ENCODE measurements at regions not wholly inside any gene's neighbourhood (a gene's known extent, or its start where the extent isn't known, plus 50 kb on each side); places are given as distances from the start of the nearest gene placed in this dataset.

GRCh38 chr5:2381070-2381469, 370.4 kb downstream of the IRX2 start:
- RAD21 ChIA-PET (ENCODE audit: low non-redundant PET in 1 of 2, low total read pairs in 2 of 2, uncharacterized antibody in 2 of 2, unreplicated experiment in 2 of 2) = no interaction called here
- no peaks in the 10 kb centered on the region for H3K36me3 ChIP-seq (ENCODE audit: control insufficient read depth in 1 of 2, insufficient read depth in 2 of 2, low read length in 2 of 2)
- no peaks in the 10 kb centered on the region for H4K20me1 ChIP-seq (ENCODE audit: insufficient read depth)
- H3K4me2 ChIP-seq (ENCODE audit: low read length) = no peak overlapping the region
- no peak overlapping the region for H2AFZ ChIP-seq (ENCODE audit: low read depth, low read length, poor library complexity, severe bottlenecking)
- no peak overlapping the region for H3K27ac ChIP-seq (ENCODE audit: low read depth, low read length)
- H3K4me1 ChIP-seq (ENCODE audit: control insufficient read depth in 1 of 2, insufficient read depth in 2 of 2, low read length in 2 of 2) = no peaks in the 10 kb centered on the region
- POLR2A ChIA-PET = no interaction called here
- no peaks in the 10 kb centered on the region for H3K27me3 ChIP-seq (ENCODE audit: insufficient read depth, low read length)
- H3K79me2 ChIP-seq (ENCODE audit: insufficient read depth, low read length) = no peaks in the 10 kb centered on the region
- H3K9ac ChIP-seq (ENCODE audit: low read length) = no peak overlapping the region
- H3K9me3 ChIP-seq (ENCODE audit: control insufficient read depth in 1 of 2, insufficient read depth in 1 of 2, low read depth in 1 of 2, low read length in 2 of 2) = peaks cover 0 to 10% of the 10 kb centered on the region in 2 experiments; a peak in 3 of 4 replicates
- intact Hi-C loops (cut with micrococcal nuclease) = no loop called here
- CTCF ChIA-PET = no interaction called here
- no peak overlapping the region for H3K4me3 ChIP-seq (replicated peaks in 1 of 2; ENCODE audit: low read depth in 1 of 2, low read length in 2 of 2)
- BruUV-seq (replicated peaks) = no TSS peak
- no peaks in the 10 kb centered on the region for H3K9me2 ChIP-seq (ENCODE audit: insufficient read depth)
- no peak for DNase-seq (ENCODE audit: low read depth, low spot score)
- no peak for ATAC-seq
- TF ChIP-seq MAX (IDR thresholded peaks at IDR 0.05) (no peak), CEBPB (IDR thresholded peaks at IDR 0.05; ENCODE audit: low read depth) (no peak), JUND (IDR thresholded peaks at IDR 0.05) (no peak), POLR2A (IDR thresholded peaks at IDR 0.05; ENCODE audit: borderline replicate concordance, extremely low read depth, insufficient read depth, insufficient read length) (no peak), EGR1 (IDR thresholded peaks at IDR 0.05; ENCODE audit: low read depth) (no peak), CBX3 (IDR thresholded peaks at IDR 0.05; ENCODE audit: low read depth) (no peak), POLR2AphosphoS5 (IDR thresholded peaks at IDR 0.05; ENCODE audit: low read depth, low read length) (no peak)

DNA sequence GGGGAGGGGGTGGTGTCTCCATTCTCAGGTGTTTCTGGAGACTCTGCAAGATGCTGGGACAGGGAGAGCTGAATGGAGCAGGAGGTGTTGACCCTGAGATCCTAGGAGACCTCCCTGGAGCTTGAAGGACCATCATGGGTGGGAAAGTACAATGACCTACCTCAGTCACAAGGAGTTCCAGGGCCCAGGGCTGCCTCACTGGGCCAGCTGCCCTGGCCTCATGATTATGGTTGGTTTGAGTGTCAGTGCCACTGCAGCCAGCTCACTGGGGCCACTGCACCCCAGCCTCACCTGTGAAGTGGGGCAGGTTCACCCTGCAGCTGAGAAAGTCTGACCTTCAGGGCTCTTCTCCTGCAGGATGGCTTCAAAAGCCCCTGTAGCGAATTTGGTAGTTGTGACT, 372.5 kb downstream of the IRX2 start:
- Histone ChIP-seq H3K4me3 (replicated peaks in 1 of 2; ENCODE audit: low read depth in 1 of 2, low read length in 2 of 2) (no peak overlapping the region), H3K36me3 (ENCODE audit: control insufficient read depth in 1 of 2, insufficient read depth in 2 of 2, low read length in 2 of 2) (no peaks in the 10 kb centered on the region), H2AFZ (ENCODE audit: low read depth, low read length, poor library complexity, severe bottlenecking) (no peak overlapping the region), H3K4me2 (ENCODE audit: low read length) (no peak overlapping the region), H3K9me3 (ENCODE audit: control insufficient read depth in 1 of 2, insufficient read depth in 1 of 2, low read depth in 1 of 2, low read length in 2 of 2) (peaks cover 0 to 12% of the 10 kb centered on the region in 2 experiments; a peak in 2 of 4 replicates), H3K27me3 (ENCODE audit: insufficient read depth, low read length) (no peaks in the 10 kb centered on the region), H3K9me2 (ENCODE audit: insufficient read depth) (no peaks in the 10 kb centered on the region), H3K9ac (ENCODE audit: low read length) (no peak overlapping the region), H3K27ac (ENCODE audit: low read depth, low read length) (no peak overlapping the region), H4K20me1 (ENCODE audit: insufficient read depth) (no peaks in the 10 kb centered on the region), H3K4me1 (ENCODE audit: control insufficient read depth in 1 of 2, insufficient read depth in 2 of 2, low read length in 2 of 2) (no peaks in the 10 kb centered on the region), H3K79me2 (ENCODE audit: insufficient read depth, low read length) (no peaks in the 10 kb centered on the region)
- CTCF ChIA-PET = no interaction called here
- RAD21 ChIA-PET (ENCODE audit: low non-redundant PET in 1 of 2, low total read pairs in 2 of 2, uncharacterized antibody in 2 of 2, unreplicated experiment in 2 of 2) = no interaction called here
- no TSS peak for BruUV-seq (replicated peaks)
- DNase-seq (ENCODE audit: low read depth, low spot score) (no peak), ATAC-seq (no peak)
- intact Hi-C loops (cut with micrococcal nuclease) = no loop called here
- POLR2A ChIA-PET = no interaction called here
- TF ChIP-seq YY1 (IDR thresholded peaks at IDR 0.05; ENCODE audit: extremely low read depth, insufficient replicate concordance, low read depth, low read length) (no peak), EZH2phosphoT487 (IDR thresholded peaks at IDR 0.05; ENCODE audit: borderline replicate concordance) (no peak), SRF (IDR thresholded peaks at IDR 0.05; ENCODE audit: low read depth) (no peak), CBX3 (IDR thresholded peaks at IDR 0.05; ENCODE audit: low read depth) (no peak), SIN3A (IDR thresholded peaks at IDR 0.05; ENCODE audit: low read depth) (no peak), MAX (IDR thresholded peaks at IDR 0.05) (no peak), EGR1 (IDR thresholded peaks at IDR 0.05; ENCODE audit: low read depth) (no peak), RAD21 (IDR thresholded peaks at IDR 0.05; ENCODE audit: low read depth) (no peak), SP1 (IDR thresholded peaks at IDR 0.05; ENCODE audit: low read depth) (no peak), ZFX (IDR thresholded peaks at IDR 0.05) (no peak)
- TF ChIP-seq, protein P1, sequence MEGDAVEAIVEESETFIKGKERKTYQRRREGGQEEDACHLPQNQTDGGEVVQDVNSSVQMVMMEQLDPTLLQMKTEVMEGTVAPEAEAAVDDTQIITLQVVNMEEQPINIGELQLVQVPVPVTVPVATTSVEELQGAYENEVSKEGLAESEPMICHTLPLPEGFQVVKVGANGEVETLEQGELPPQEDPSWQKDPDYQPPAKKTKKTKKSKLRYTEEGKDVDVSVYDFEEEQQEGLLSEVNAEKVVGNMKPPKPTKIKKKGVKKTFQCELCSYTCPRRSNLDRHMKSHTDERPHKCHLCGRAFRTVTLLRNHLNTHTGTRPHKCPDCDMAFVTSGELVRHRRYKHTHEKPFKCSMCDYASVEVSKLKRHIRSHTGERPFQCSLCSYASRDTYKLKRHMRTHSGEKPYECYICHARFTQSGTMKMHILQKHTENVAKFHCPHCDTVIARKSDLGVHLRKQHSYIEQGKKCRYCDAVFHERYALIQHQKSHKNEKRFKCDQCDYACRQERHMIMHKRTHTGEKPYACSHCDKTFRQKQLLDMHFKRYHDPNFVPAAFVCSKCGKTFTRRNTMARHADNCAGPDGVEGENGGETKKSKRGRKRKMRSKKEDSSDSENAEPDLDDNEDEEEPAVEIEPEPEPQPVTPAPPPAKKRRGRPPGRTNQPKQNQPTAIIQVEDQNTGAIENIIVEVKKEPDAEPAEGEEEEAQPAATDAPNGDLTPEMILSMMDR (IDR thresholded peaks at IDR 0.05 in 2 of 3, conservative IDR thresholded peaks at IDR 0.05 in 1 of 3; ENCODE audit: borderline replicate concordance in 1 of 3, insufficient read depth in 1 of 3, low read depth in 2 of 3, low read length in 2 of 3) = no peak
- TF ChIP-seq, protein P2, sequence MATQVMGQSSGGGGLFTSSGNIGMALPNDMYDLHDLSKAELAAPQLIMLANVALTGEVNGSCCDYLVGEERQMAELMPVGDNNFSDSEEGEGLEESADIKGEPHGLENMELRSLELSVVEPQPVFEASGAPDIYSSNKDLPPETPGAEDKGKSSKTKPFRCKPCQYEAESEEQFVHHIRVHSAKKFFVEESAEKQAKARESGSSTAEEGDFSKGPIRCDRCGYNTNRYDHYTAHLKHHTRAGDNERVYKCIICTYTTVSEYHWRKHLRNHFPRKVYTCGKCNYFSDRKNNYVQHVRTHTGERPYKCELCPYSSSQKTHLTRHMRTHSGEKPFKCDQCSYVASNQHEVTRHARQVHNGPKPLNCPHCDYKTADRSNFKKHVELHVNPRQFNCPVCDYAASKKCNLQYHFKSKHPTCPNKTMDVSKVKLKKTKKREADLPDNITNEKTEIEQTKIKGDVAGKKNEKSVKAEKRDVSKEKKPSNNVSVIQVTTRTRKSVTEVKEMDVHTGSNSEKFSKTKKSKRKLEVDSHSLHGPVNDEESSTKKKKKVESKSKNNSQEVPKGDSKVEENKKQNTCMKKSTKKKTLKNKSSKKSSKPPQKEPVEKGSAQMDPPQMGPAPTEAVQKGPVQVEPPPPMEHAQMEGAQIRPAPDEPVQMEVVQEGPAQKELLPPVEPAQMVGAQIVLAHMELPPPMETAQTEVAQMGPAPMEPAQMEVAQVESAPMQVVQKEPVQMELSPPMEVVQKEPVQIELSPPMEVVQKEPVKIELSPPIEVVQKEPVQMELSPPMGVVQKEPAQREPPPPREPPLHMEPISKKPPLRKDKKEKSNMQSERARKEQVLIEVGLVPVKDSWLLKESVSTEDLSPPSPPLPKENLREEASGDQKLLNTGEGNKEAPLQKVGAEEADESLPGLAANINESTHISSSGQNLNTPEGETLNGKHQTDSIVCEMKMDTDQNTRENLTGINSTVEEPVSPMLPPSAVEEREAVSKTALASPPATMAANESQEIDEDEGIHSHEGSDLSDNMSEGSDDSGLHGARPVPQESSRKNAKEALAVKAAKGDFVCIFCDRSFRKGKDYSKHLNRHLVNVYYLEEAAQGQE (IDR thresholded peaks at IDR 0.05; ENCODE audit: low read depth) = no peak

Measured in HCT116 (cell line).